Kidney capillary endothelial cell (primary cell): ENCODE measurements at regions not wholly inside any gene's neighbourhood (a gene's known extent, or its start where the extent isn't known, plus 50 kb on each side); places are given as distances from the start of the nearest gene placed in this dataset.

Source experiments
- DNase-seq: peaks from one replicate; pipeline ENCODE4 v3.0.0-alpha.2; 2018; ENCODE audit warnings: low spot score

DNA sequence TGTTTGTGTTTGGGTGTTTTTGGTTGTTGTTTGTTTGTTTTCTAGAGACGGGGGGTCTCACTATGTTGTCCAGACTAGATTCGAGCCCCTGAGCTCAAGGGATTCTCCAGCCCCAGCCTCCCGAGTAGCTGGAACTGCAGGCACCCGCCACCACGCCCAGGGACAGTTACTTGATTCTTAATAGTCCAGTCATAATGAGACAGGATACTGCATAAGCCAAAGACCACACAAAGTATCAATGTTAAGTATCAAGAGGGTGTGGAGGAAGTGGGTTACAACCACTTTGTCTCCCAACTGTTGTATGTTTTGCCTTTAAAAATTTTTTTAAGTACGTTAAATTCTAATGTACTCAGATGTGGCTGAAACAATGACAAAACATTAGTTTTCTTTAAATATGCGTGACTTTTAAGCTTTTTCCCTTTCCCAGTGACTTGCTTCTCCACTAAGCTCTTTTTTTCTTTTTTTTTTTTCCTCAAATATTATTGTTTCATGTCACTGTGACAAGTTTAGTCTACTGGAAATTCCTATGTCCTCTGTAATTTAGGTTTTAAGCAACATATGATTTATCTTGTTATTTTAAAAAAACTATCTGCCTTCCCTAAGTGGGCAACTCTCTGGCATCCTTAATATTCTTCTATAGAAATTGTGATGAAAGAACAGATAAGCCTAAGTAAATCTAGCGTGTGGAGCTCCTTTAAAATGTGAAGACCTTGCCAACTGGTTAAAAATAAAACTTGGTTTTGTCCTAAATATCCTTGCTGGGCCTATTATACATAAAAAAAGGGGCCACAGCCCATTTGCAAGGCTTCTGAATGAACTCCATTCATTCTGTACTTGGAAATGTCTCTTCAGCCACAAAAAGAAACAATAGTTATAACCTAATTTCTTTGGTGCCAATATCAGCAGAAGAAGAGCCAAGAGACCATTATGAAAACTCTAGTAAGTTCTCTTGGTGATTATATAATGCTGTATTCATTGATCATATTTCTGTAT is 56.2 kb upstream of the DPH5 start:
- DNase-seq = no peak

GRCh38 chr1:101080859-101081258 is 55.3 kb upstream of the DPH5 start:
- no peak for DNase-seq

- no peak for DNase-seq
These were observed 53.8 kb upstream of the DPH5 start for GRCh38 chr1:101079341-101079740.

DNA sequence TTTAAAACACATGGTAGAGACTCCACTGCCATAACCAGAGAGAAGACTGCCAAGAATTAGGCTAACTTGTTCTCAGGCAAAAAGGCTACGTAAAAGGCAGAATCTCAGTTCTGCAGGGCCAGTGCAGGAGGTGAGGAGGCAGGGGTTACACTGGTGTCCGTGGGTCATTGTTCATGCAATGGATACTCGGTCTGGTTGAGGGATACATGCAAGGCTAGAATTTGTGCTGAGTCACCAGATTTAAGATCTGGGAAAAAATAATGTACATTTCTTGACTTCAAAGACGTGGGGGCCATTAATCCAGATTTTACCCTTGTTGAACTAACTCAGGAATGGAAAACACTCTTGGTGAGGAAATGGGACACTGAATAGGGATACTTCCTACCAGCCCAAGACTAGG is 52.3 kb upstream of the DPH5 start:
- no peak for DNase-seq

- DNase-seq = no peak
These were observed 50.3 kb upstream of the DPH5 start for GRCh38 chr1:101075926-101076325.
